HG03045 (cell line): ENCODE measurements at regions not wholly inside any gene's neighbourhood (a gene's known extent, or its start where the extent isn't known, plus 50 kb on each side); places are given as distances from the start of the nearest gene placed in this dataset.
"Not testable (repeated sequence)": the region's sequence is repeated elsewhere in the genome, so short reads cannot be mapped to it uniquely, and the experiment has no call there.

Experiments used
- ATAC-seq: cut with Tn5 transposase; IDR thresholded peaks from one replicate; pipeline ENCODE4 v1.9.1; 2021; ENCODE audit warnings: mild to moderate bottlenecking, moderate library complexity; ENCODE audit not compliant: unreplicated experiment

GRCh38 chr3:174336784-174337183 lies 522.4 kb upstream of the NAALADL2 start:
- ATAC-seq: no peak

- no peak for ATAC-seq
These were observed 521.9 kb upstream of the NAALADL2 start for GRCh38 chr3:174337227-174337626.

- ATAC-seq: no peak
These were observed 518.2 kb upstream of the NAALADL2 start for GRCh38 chr3:174340624-174341587.

- no peak for ATAC-seq
These were observed 517.0 kb upstream of the NAALADL2 start for GRCh38 chr3:174342171-174342570.

GRCh38 chr3:174342941-174343501 lies 516.1 kb upstream of the NAALADL2 start:
- ATAC-seq: no peak

- no peak for ATAC-seq
These were observed 513.0 kb upstream of the NAALADL2 start for GRCh38 chr3:174346141-174346540.

- ATAC-seq: no peak
These were observed 512.6 kb upstream of the NAALADL2 start for GRCh38 chr3:174346571-174346970.

GRCh38 chr3:174347474-174348138 lies 511.5 kb upstream of the NAALADL2 start:
- ATAC-seq: no peak

GRCh38 chr3:174352227-174352626 lies 506.9 kb upstream of the NAALADL2 start:
- ATAC-seq: no peak

GRCh38 chr3:174355505-174355904 lies 503.6 kb upstream of the NAALADL2 start:
- no peak for ATAC-seq

GRCh38 chr3:174356596-174356995 lies 502.5 kb upstream of the NAALADL2 start:
- ATAC-seq: no peak

- ATAC-seq: no peak
These were observed 500.9 kb upstream of the NAALADL2 start for GRCh38 chr3:174358252-174358651.

GRCh38 chr3:174362556-174362955 lies 496.6 kb upstream of the NAALADL2 start:
- no peak for ATAC-seq

- ATAC-seq: no peak
These were observed 495.9 kb upstream of the NAALADL2 start for GRCh38 chr3:174363256-174363655.

- ATAC-seq: no peak
These were observed 493.3 kb upstream of the NAALADL2 start for GRCh38 chr3:174365796-174366195.

- ATAC-seq: not testable (repeated sequence)
These were observed 492.2 kb upstream of the NAALADL2 start for GRCh38 chr3:174366904-174367303.

- no peak for ATAC-seq
These were observed 482.8 kb upstream of the NAALADL2 start for GRCh38 chr3:174376346-174376745.

- no peak for ATAC-seq
These were observed 482.0 kb upstream of the NAALADL2 start for GRCh38 chr3:174377096-174377495.

- no peak for ATAC-seq
These were observed 481.4 kb upstream of the NAALADL2 start for GRCh38 chr3:174377684-174378083.

GRCh38 chr3:174382878-174383277 lies 476.3 kb upstream of the NAALADL2 start:
- no peak for ATAC-seq

- no peak for ATAC-seq
These were observed 471.4 kb upstream of the NAALADL2 start for GRCh38 chr3:174387736-174388135.

GRCh38 chr3:174397848-174398247 lies 461.3 kb upstream of the NAALADL2 start:
- ATAC-seq: no peak
